ENCODE measurements at regions not wholly inside any gene's neighbourhood (a gene's known extent, or its start where the extent isn't known, plus 50 kb on each side); places are given as distances from the start of the nearest gene placed in this dataset.
A peak's percentile ranks its signal among the peaks of the same experiment; 100 is the strongest.
"Not testable (repeated sequence)": the region's sequence is repeated elsewhere in the genome, so short reads cannot be mapped to it uniquely, and the experiment has no call there.

GRCh38 chr2:114018464-114018863 is 128.6 kb downstream of the ACTR3 start:
- not testable (repeated sequence) for DNase-seq (ENCODE audit: low read depth in 2 of 2)

- DNase-seq (ENCODE audit: low read depth in 2 of 2): no peak
Measured at GRCh38 chr2:114020668-114021067, 130.8 kb downstream of the ACTR3 start.

- peak in 1 of 2 donors; percentile 44 for DNase-seq (ENCODE audit: low read depth in 2 of 2)
Measured at GRCh38 chr2:114022360-114023085, 132.6 kb downstream of the ACTR3 start.

- DNase-seq (ENCODE audit: low read depth in 2 of 2): no peak
Measured at GRCh38 chr2:114024326-114024725, 134.4 kb downstream of the ACTR3 start.

DNA sequence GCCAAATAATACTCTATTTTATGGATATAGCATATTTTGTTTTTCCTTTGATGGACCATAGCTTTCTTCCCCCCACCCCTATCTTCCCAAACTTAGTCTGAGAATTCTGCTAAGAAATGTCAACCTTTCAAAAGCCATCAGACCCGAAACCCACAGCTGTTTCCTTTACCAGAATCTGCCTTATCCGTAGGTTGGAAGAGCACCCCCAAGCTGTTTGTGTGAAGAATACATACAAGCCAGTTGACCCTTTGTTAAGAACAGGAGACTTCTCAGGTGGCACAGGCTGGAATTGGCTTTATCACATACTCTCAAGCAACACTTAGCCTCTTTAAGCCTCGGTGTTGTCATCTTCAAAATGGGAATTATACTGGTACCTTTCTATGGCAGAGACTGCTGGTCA is 135.1 kb downstream of the ACTR3 start:
- no peak for DNase-seq (ENCODE audit: low read depth in 2 of 2)

DNA sequence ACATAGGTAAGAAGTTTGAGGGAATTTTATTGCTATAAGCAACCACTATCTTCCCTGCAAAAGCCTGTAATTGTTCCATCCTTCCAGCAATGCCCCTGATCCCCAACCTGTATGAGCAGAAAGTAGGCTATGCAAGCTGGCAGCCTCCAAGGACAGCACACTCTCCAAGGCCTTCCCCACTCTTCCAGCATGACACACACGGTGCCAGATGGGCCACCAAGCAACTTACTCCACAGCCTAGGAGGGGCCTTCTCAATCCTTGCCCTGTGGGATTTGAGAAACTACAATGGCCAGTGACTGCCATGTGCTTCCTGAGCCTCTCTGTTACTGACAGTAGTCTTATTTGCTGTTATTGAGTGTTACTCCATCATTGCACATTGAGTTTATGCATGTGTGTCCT is 137.5 kb downstream of the ACTR3 start:
- DNase-seq (ENCODE audit: low read depth in 2 of 2): no peak

DNA sequence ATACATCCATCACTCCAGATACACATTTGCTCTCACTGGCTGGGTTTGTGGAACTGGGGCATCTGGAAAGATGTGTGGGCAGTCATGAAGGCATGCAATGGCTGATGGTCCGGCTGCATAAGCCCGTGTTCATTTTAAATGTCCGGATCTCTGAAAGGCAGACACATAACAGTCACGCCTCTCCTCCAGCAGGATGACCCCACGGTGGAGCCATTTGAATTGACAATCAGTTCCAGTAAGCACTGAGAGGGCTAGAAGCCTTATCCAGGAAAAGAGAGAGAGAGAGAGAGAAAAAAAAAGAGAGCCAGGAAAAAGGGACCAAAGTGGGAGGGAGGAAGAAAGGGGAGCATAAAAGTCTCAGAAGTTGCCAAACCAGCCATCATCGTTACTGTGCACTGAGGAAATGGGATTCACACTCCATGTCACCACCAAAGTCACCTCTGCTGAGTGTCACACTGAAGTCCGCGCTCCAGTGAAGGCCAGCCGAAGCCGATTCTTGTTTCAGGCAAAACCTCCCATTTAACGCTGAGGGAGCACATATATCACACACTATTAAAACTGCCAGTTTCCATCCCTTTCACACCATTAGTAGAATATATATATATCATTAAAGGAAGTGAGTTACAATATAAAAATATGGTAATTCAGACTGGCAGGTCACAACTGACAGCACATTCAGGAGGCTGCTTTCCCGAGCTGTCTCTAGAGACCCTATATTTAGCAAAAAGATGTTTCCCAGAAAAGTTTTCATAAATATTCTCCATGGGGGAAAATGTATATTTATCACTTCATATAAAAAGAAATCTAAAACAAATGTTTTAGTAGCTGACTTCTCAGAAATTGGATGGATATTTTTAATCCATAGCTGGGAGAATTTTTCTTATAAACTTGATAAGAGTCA is 142.0 kb downstream of the ACTR3 start:
- no peak for DNase-seq (ENCODE audit: low read depth in 2 of 2)

GRCh38 chr2:114032705-114033104 is 142.8 kb downstream of the ACTR3 start:
- no peak for DNase-seq (ENCODE audit: low read depth in 2 of 2)

- peak in 1 of 2 donors; percentile 3 for DNase-seq (ENCODE audit: low read depth in 2 of 2)
Measured at GRCh38 chr2:114034742-114035141, 144.9 kb downstream of the ACTR3 start.

- no peak for DNase-seq (ENCODE audit: low read depth in 2 of 2)
Measured at GRCh38 chr2:114038710-114039109, 148.8 kb downstream of the ACTR3 start.

- DNase-seq (ENCODE audit: low read depth in 2 of 2): no peak
Measured at GRCh38 chr2:114039677-114040076, 149.8 kb downstream of the ACTR3 start.

GRCh38 chr2:114040826-114041225 is 150.9 kb downstream of the ACTR3 start:
- no peak for DNase-seq (ENCODE audit: low read depth in 2 of 2)

DNA sequence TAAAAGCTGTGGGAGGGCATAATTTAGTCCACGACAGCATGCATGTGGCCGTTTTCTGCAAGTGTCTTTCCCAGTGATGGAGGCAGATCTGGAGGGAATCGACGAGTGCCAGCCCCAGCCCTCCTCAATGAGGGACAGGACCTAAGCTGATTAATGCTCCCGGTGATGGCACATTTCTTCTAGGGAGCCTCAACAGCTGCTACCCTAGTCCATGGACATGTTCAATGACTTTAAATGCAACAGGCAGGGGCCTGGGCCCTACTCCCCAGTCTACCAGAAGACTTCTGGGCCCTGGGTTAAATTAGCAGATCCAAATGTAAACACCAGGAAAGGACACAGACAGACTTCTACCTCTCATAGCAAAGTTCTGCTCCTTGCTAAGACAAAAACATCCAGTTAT is 155.1 kb downstream of the ACTR3 start:
- DNase-seq (ENCODE audit: low read depth in 2 of 2): no peak

DNA sequence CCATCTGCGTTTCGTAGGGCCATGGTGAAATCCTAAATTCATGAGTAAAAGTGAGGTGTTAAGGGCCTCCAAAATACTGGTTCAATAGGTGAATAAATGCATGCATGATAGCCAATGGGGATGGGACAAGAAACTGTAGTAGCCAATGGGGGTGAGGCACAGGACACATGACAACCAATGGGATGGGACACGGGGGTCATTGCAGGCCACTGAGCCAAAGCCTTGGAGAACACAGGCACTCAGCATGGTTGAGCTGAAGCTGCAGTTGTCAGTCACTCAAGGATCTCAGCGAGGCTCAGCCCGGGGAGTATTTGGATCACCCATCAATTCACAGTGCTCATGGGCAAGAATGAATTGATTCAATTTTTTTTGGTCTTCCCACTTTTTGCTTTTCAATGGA is 156.5 kb downstream of the ACTR3 start:
- DNase-seq (ENCODE audit: low read depth in 2 of 2): no peak

DNA sequence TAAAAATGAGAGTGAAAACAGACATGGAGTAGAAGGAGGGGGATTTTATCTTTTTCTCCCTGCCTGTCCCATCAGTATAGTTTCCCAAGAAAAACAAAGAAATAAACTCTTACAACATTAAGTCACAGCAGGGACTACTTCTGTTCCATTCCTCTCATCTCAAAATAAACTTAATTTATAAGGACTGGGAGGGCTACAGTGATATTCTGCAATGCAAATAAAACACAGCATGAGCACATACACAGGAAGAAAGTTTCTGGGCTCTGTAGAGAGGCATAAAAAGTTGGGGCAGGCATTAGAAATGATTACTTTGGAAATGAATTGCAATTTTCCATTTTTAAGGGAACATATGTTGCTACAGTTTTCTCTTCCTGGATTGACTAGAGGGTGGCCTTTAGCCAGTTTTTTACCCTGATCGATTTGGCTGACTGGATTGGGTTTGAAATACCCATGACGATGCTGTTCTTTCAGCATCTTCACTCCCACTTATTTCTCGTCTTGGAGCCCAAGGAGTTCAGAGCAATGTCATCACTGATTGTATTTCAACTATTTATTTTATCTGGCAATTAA is 157.1 kb downstream of the ACTR3 start:
- no peak for DNase-seq (ENCODE audit: low read depth in 2 of 2)

DNA sequence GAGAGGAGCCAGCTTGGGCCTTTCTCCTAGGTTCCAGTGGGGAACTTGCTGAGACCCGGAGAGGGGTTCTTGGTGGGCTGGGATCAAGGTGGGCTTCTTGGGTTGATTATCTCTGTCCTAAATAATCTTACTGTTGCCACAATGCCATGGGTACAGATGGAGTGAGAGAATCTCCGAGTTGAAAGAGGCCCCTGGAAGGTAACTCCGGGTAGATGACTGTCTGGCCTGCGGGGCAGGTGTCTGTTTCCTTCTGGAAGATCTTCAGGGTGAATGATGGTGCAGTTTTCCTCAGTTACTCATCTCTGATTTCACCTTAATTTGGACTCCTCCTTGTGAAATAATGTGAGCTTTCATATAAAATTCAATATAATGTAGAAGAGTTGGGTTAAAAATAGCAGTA is 159.4 kb downstream of the ACTR3 start:
- no peak for DNase-seq (ENCODE audit: low read depth in 2 of 2)

GRCh38 chr2:114049826-114050225 is 159.9 kb downstream of the ACTR3 start:
- DNase-seq (ENCODE audit: low read depth in 2 of 2): no peak

DNA sequence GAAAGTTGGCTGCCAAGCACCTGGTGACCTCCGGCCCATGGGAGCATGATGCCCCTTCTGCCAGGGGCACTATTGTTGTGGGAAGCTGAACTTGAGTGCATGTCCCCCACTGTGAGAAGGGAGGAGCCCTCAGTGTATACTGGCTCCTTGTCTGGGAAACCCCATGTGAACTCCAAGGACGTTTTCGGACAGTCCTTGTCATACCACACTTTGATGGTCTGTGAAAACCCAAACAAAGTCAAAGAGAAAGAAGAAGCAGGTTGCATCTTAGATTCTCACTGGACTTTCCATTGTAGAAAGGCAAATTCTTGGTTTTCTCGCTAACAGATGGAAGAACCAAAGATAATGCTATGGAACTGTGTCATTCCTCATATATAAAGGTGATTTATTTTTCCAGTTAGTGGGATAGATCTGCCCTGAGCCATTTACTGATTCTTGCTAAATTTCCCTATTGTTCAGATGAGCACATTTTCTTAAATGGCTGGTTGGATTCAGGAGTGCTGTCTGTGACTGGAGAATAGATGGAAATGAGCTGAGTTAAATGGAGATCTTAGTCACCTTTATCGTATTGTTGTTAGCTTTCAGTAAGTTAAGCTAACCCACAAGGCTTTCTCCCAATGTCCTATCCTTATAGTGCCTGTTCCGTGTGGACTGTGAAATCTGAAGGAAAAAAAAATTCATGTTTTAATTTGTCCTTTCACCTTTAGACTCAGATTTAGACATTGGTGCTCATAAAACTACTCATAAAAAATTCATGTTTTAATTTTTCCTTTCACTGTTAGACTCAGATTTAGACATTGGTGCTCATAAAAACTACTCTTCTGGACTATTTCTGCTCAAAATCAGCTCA is 166.6 kb downstream of the ACTR3 start:
- DNase-seq (ENCODE audit: low read depth in 2 of 2): no peak

GRCh38 chr2:114057638-114058037 is 167.7 kb downstream of the ACTR3 start:
- no peak for DNase-seq (ENCODE audit: low read depth in 2 of 2)

- DNase-seq (ENCODE audit: low read depth in 2 of 2): no peak
Measured at GRCh38 chr2:114061566-114062098, 171.7 kb downstream of the ACTR3 start.

- DNase-seq (ENCODE audit: low read depth in 2 of 2): no peak
Measured at GRCh38 chr2:114063346-114063745, 173.5 kb downstream of the ACTR3 start.

Data from lung microvascular endothelial cell (primary cell).